ENCODE measurements at regions not wholly inside any gene's neighbourhood (a gene's known extent, or its start where the extent isn't known, plus 50 kb on each side); places are given as distances from the start of the nearest gene placed in this dataset.

DNA sequence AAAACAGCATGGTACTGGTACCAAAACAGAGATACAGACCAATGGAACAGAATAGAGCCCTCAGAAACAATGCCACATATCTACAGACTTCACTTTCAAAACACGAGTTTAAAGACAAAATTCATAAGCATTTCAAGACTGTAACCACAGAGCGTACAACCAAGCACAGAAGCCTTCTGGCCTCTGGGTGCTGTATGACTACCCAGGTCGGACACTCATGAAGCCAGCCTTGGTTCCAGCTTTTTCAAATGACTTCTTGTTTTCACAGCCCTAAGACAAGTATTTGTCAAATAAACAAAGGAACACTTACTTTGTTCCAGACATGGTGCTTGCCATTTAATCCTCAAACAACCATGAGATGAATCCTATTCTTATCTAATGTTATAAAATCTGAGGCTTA lies 536.1 kb upstream of the NR3C2 start:
- Histone ChIP-seq H3F3A (ENCODE audit: low read length, unreplicated experiment) (no peaks in the 10 kb centered on the region), H3K9ac (ENCODE audit: low read length) (no peak overlapping the region), H3K9me3 (ENCODE audit: low read length) (no peaks in the 10 kb centered on the region), H3K4me1 (ENCODE audit: insufficient read depth, low read length) (no peaks in the 10 kb centered on the region), H3K9me2 (replicated peaks; ENCODE audit: low read length) (no peaks in the 10 kb centered on the region), H3K27me3 (ENCODE audit: low read length) (no peaks in the 10 kb centered on the region), H3K27ac (ENCODE audit: low read length) (no peak overlapping the region), H3K4me2 (ENCODE audit: low read length) (no peak overlapping the region), H3K4me3 (ENCODE audit: low read length) (no peak overlapping the region), H4K20me1 (ENCODE audit: low read length) (no peaks in the 10 kb centered on the region), H2AFZ (ENCODE audit: low read length) (no peak overlapping the region), H3K36me3 (ENCODE audit: low read depth, low read length) (no peaks in the 10 kb centered on the region), H3K79me2 (ENCODE audit: low read length) (no peaks in the 10 kb centered on the region)
- DNase-seq (no peak), ATAC-seq (no peak)
- no peak for TF ChIP-seq EZH2 (IDR thresholded peaks at IDR 0.05; ENCODE audit: low read length, unreplicated experiment)
- no peak for TF ChIP-seq CTCF (conservative IDR thresholded peaks at IDR 0.05; ENCODE audit: low read depth, low read length)
- no peak for TF ChIP-seq EZH2phosphoT487 (IDR thresholded peaks at IDR 0.05; ENCODE audit: borderline replicate concordance, low read length)
- CTCF ChIA-PET, result no interaction called here
- POLR2A ChIA-PET (ENCODE audit: unreplicated experiment), result no interaction called here
- BruUV-seq (replicated peaks), result no TSS peak
- intact Hi-C loops (cut with micrococcal nuclease), result no loop called here

- Histone ChIP-seq H3K4me3 (ENCODE audit: low read length) (no peak overlapping the region), H3K9ac (ENCODE audit: low read length) (no peak overlapping the region), H3K4me2 (ENCODE audit: low read length) (no peak overlapping the region), H3F3A (ENCODE audit: low read length, unreplicated experiment) (no peaks in the 10 kb centered on the region), H2AFZ (ENCODE audit: low read length) (no peak overlapping the region), H3K27me3 (ENCODE audit: low read length) (no peaks in the 10 kb centered on the region), H3K4me1 (ENCODE audit: insufficient read depth, low read length) (no peaks in the 10 kb centered on the region), H3K9me2 (replicated peaks; ENCODE audit: low read length) (no peaks in the 10 kb centered on the region), H4K20me1 (ENCODE audit: low read length) (no peaks in the 10 kb centered on the region), H3K27ac (ENCODE audit: low read length) (no peak overlapping the region), H3K36me3 (ENCODE audit: low read depth, low read length) (no peaks in the 10 kb centered on the region), H3K79me2 (ENCODE audit: low read length) (no peaks in the 10 kb centered on the region), H3K9me3 (ENCODE audit: low read length) (no peaks in the 10 kb centered on the region)
- ChIA-PET POLR2A (ENCODE audit: unreplicated experiment) (no interaction called here), CTCF (no interaction called here)
- DNase-seq (no peak), ATAC-seq (no peak)
- intact Hi-C loops (cut with micrococcal nuclease), result no loop called here
- no TSS peak for BruUV-seq (replicated peaks)
- no peak for TF ChIP-seq EZH2phosphoT487 (IDR thresholded peaks at IDR 0.05; ENCODE audit: borderline replicate concordance, low read length)
- TF ChIP-seq CTCF (conservative IDR thresholded peaks at IDR 0.05; ENCODE audit: low read depth, low read length), result no peak
- no peak for TF ChIP-seq EZH2 (IDR thresholded peaks at IDR 0.05; ENCODE audit: low read length, unreplicated experiment)
Observed at GRCh38 chr4:148975464-148975863, 533.2 kb upstream of the NR3C2 start.

DNA sequence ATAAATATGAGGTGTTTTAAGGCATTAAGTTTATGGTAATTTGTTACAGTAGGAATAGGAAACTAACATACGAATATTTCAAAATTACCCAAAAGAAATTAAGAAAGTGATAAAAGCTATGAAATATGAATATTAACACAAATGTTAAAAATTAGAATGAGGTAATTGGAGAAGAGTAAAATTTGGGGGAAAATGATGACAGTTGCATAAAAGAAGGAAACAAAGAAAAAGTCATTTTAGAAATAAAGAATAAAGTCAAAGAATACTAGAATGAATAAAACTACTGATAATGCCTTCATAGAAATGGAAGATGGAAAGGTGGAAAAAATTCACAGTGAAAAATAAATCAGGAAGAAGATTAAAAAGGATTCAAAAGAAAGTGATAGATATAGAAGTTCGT lies 522.9 kb upstream of the NR3C2 start:
- Histone ChIP-seq H3K36me3 (ENCODE audit: low read depth, low read length) (no peaks in the 10 kb centered on the region), H3F3A (ENCODE audit: low read length, unreplicated experiment) (no peaks in the 10 kb centered on the region), H3K9me3 (ENCODE audit: low read length) (no peaks in the 10 kb centered on the region), H3K9me2 (replicated peaks; ENCODE audit: low read length) (no peaks in the 10 kb centered on the region), H3K79me2 (ENCODE audit: low read length) (no peaks in the 10 kb centered on the region), H2AFZ (ENCODE audit: low read length) (no peak overlapping the region), H3K27me3 (ENCODE audit: low read length) (no peaks in the 10 kb centered on the region), H3K9ac (ENCODE audit: low read length) (no peak overlapping the region), H4K20me1 (ENCODE audit: low read length) (no peaks in the 10 kb centered on the region), H3K27ac (ENCODE audit: low read length) (no peak overlapping the region), H3K4me2 (ENCODE audit: low read length) (no peak overlapping the region), H3K4me3 (ENCODE audit: low read length) (no peak overlapping the region), H3K4me1 (ENCODE audit: insufficient read depth, low read length) (peaks cover 6% of the 10 kb centered on the region)
- no TSS peak for BruUV-seq (replicated peaks)
- no peak for ATAC-seq
- TF ChIP-seq EZH2phosphoT487 (IDR thresholded peaks at IDR 0.05; ENCODE audit: borderline replicate concordance, low read length) (no peak), EZH2 (IDR thresholded peaks at IDR 0.05; ENCODE audit: low read length, unreplicated experiment) (no peak), CTCF (conservative IDR thresholded peaks at IDR 0.05; ENCODE audit: low read depth, low read length) (no peak)
- intact Hi-C loops (cut with micrococcal nuclease), result no loop called here
- POLR2A ChIA-PET (ENCODE audit: unreplicated experiment), result no interaction called here
- CTCF ChIA-PET, result no interaction called here
- DNase-seq, result no peak

Data from PC-3 (cell line).